SU-DHL-6 (cell line): ENCODE measurements at regions not wholly inside any gene's neighbourhood (a gene's known extent, or its start where the extent isn't known, plus 50 kb on each side); places are given as distances from the start of the nearest gene placed in this dataset.

Experiments
- CTCF ChIP-seq: fragments of 200-600 bp; sonication (generic); IDR thresholded peaks from one replicate; pipeline ENCODE4 v1.5.1; 2017; ENCODE audit warnings: antibody characterized with exemption, mild to moderate bottlenecking, low read length, moderate library complexity; ENCODE audit not compliant: insufficient read depth, poor library complexity, severe bottlenecking
- EZH2phosphoT487 ChIP-seq: fragments of 200-600 bp; sonication (generic), shearing (Covaris generic); conservative IDR thresholded peaks from 2 replicates; pipeline ENCODE4 v1.6.1; 2018; ENCODE audit warnings: mild to moderate bottlenecking, antibody characterized with exemption, low read length, moderate library complexity, mixed read lengths

- TF ChIP-seq CTCF = no peak
- no peak for TF ChIP-seq EZH2phosphoT487
Observed at GRCh38 chr6:90894285-90895130, 307.6 kb upstream of the MAP3K7 start.
